ENCODE measurements at regions not wholly inside any gene's neighbourhood (a gene's known extent, or its start where the extent isn't known, plus 50 kb on each side); places are given as distances from the start of the nearest gene placed in this dataset.
A peak's percentile ranks its signal among the peaks of the same experiment; 100 is the strongest.

GRCh38 chr2:8540552-8541055 lies 141.3 kb upstream of the ID2 start:
- no peak for DNase-seq (ENCODE audit: low read depth)

DNA sequence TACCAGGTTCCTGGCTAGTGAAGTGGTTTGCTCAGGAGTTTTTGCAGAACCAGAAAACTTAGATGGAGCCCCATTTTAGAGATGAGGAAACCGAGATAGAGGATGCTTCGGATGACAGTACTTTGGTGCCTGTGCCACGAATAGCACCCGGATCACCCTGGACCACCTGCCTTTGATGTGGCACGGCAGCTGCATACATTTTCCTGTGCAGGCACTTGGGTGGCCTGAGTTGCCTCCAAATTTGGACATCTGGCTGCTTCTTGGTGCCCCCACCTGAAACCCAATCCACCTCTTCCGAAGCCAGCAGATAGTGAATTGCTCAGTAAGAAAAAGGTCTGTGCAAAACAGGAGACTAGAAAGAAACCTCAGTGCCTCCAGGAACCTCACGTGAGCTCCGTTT lies 140.6 kb upstream of the ID2 start:
- no peak for DNase-seq (ENCODE audit: low read depth)

DNA sequence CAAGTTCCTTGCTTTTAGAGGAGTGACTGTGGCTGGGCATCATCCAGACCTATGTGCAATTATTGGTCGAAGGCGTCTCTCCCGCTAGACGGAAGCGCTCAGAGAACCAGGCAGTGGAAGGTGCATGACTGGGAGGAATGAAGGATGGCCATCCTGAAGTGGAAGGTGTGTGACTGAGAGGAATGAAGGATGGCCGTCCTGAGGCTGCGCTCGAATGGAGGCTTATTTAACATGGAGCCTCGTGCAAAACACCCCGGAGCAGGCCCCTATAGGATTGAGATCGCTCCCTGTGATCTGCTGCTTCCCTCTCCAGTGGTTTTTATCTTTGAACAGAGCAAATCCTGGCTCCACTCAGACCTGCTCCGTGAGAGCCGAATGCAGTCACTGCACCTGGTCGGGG lies 140.2 kb upstream of the ID2 start:
- DNase-seq (ENCODE audit: low read depth): no peak

- no peak for DNase-seq (ENCODE audit: low read depth)
Measured at GRCh38 chr2:8542381-8543059, 139.3 kb upstream of the ID2 start.

GRCh38 chr2:8543060-8543382 lies 138.8 kb upstream of the ID2 start:
- DNase-seq (ENCODE audit: low read depth): no peak

DNA sequence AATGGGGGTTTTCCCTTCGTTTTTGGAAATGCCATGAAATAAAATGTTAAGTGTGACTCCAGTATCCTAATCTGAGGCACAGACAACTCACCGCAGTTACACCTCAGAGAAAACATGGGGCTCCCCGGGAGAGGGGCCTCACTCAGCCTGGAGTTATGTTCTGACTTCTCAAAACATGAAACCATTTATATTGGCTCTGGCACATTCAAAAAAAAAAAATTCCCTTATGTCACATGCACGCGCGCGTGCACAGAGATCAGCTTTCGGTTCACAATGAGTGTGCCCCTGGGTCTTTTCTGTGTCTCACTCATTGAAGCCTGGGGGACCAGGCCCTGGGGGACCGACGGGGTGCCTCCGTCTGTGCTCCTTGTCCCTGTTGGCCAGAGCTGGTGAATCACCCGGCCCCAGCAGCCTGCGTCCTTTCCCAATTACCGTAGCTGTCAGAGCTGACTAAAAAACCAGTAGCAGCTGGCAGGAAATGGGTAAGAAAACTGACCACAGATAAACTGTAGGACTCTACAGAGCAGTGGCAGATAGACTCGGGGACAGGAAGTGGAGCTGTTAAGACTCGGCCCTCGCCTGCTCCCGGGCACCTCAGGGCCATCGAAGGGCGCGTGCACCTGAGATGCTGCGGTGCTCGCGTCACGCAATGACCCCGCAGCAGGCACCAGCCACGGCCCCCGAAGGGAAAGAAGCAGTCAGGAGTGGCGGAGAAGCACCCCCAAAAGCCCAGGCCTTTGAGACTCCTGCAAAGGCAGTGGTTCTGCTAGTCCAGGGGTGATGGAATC lies 138.3 kb upstream of the ID2 start:
- DNase-seq (ENCODE audit: low read depth): peak; percentile 77

GRCh38 chr2:8544171-8544785 lies 137.6 kb upstream of the ID2 start:
- DNase-seq (ENCODE audit: low read depth): no peak

DNA sequence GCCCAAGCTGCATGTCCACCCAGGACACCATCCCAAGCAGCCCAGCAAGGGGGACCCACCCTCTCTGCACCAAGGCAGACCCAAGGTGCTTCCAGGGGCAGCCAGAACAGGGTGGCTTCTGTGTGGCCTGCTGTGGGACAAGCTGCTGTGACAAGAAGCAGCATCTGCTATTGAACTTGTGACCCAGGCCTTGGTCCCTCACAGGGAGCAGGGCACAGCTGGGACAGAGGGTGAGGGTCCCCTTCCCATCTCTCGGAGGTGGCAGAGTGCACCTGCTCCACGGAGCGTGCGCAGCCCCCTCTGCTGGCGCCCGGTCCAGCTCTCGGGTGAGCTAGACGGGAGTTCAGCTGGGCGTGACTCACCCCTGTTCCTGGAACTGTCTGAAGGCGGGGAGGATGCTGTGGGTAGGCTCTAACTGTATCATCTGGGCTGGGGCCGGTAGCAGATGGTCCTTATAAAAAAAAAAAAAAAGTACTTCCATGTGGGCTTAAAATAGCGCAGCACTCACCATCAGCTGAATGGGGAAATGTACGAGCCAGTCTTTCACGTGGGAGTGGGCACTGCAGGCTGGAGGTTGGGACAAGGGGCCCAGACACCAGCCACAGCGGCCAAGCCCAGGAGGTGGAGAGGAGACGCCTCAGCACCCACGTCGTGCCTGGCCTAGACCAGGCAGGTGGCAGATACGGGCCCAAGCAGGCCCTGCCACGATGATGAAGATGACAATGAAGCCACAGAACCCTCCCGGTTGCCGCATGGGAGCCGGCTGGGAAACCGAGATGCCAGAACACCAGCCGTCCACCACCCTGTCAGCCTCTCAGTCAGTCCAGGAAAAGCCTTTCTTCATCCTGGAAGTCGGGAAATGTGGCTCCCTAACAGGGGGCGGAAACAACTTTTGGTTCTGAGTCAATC lies 136.8 kb upstream of the ID2 start:
- DNase-seq (ENCODE audit: low read depth): peak; percentile 70

- DNase-seq (ENCODE audit: low read depth): no peak
Measured at GRCh38 chr2:8545695-8546611, 135.9 kb upstream of the ID2 start.

DNA sequence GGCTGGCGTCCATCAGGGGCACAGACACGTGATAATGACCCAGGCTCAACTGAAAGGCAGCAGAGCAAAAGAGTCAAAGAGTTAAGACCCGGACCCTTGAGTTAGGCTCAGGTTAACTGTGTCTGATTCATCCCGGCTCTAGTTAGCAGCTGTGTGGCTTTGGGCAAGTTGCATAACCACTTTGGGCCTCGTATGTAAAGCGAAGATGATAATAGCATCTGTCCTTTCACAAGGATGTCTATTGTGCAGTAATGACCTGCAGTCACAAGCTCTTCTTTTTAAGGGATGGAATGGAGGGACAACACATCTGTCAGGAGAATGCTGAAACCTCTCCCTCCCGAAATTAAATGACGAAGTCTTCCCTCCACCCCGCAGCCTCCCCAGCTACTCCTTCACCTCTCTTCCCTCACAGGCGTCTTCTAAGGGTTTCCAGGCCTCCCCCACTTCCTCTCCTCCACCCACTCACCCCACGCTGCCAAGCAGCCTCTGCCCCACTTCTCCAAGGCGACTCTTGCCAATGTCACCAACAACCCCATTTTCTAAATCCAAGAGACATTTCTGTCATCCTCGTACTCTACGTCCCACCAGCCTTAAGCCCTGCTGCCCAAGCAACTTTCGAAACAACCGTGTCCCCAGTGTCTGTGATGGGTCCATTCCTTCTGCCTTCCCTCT lies 135.1 kb upstream of the ID2 start:
- DNase-seq (ENCODE audit: low read depth): no peak

- no peak for DNase-seq (ENCODE audit: low read depth)
Measured at GRCh38 chr2:8547284-8548064, 134.4 kb upstream of the ID2 start.

DNA sequence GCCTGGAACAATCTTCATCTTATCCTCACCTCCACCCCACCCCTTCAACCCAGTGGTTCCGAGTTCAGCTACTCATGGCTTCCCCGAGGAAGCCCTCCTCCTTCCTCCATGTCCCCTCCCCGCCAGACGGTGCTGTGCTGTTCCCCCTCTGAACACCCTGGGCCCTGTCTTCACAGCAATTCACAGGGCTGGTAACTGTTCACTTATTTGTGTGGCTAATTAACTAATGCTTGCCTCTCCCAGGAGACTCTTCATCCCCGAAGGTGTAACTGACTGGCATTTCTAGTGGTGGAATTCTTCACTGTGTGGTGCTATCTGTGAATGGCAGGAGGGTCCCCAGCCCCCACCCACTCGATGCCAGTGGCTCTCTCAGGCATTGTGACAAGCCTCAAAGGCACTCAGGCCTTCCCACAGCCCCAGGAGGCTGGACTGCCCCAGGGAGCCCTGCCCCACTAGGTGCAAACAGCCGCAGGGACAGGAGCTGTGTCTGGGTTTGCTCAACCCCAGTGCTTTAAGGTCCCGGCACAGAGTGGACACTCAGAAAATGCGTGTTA lies 133.7 kb upstream of the ID2 start:
- DNase-seq (ENCODE audit: low read depth): no peak

GRCh38 chr2:8548619-8549150 lies 133.2 kb upstream of the ID2 start:
- DNase-seq (ENCODE audit: low read depth): no peak

- DNase-seq (ENCODE audit: low read depth): no peak
Measured at GRCh38 chr2:8549273-8549922, 132.5 kb upstream of the ID2 start.

DNA sequence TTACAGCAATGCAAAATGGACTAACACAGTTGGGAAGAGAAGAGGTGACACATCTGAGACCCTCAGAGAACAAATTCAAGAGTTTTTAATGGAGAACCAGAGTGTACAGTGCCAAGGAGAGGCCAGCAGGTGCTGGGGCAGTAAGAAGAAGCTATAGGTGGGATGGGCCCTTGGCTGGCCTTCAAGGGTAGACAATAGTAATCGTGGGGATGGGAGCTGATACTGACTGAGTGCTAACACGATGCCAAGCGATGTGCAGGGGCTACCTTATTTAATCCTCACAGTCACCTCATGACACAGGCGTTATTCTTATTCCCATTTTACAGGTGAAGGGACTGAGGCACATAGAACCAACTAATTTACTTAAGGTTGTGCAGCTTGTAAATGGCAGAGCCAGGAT lies 131.9 kb upstream of the ID2 start:
- no peak for DNase-seq (ENCODE audit: low read depth)

GRCh38 chr2:8550481-8550880 lies 131.4 kb upstream of the ID2 start:
- no peak for DNase-seq (ENCODE audit: low read depth)

- no peak for DNase-seq (ENCODE audit: low read depth)
Measured at GRCh38 chr2:8550937-8551621, 130.8 kb upstream of the ID2 start.

DNA sequence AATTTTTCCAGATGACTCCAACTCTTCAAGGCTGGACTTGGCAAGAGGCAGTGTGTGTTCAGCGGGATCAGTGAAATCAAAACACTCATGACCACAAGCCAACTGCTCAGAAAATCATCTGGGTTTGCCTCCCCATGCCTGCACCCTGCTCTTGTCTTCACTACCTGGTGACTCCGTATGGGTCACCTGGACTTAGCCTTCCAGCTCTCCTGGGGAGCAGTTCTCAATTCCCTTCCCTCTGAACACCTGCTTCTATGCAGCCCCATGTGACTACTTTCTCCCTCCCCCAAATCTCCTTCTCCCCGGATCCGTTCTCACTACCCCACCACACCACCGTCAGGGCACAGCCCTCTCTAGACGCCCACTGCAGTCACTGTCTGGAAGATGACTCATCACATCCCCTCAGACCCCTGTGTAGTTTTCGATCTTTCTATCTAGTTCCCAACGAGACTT lies 130.2 kb upstream of the ID2 start:
- no peak for DNase-seq (ENCODE audit: low read depth)

All from ELR (cell line).